HG02798 (cell line): ENCODE measurements at regions not wholly inside any gene's neighbourhood (a gene's known extent, or its start where the extent isn't known, plus 50 kb on each side); places are given as distances from the start of the nearest gene placed in this dataset.
"Not testable (repeated sequence)": the region's sequence is repeated elsewhere in the genome, so short reads cannot be mapped to it uniquely, and the experiment has no call there.

Experiments used
- ATAC-seq: cut with Tn5 transposase; IDR thresholded peaks from one replicate; pipeline ENCODE4 v1.9.1; 2021; ENCODE audit warnings: mild to moderate bottlenecking; ENCODE audit not compliant: unreplicated experiment, poor library complexity

DNA sequence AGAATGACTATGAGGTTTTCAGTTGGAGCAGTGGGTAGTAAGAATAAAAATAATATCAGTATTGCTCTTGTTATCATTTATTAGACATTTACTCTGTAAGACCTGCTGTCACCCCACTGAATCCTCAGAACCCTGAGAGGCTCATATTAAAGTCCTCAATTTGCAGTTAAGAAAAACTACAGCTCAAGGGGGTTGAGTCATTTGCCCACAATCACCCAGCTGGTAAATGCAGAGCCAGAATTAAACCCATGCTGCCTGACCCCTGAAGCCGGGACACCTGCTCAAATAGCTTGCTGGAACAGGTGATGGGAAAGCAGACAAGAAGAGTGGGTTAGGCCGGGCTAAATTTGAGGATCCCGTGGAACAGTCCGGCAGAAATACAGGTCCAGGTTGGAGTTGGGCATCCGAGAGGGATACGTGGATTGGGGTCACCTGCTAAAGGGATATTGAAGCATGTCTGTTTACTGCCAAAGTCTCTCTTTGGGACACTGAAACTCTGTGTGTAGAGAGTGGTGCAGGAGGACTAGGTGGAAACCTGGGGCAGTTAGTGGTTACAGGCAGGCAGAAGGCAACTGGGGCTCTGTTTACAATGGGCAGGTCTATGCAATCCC lies 344.1 kb downstream of the CDC5L start:
- no peak for ATAC-seq

DNA sequence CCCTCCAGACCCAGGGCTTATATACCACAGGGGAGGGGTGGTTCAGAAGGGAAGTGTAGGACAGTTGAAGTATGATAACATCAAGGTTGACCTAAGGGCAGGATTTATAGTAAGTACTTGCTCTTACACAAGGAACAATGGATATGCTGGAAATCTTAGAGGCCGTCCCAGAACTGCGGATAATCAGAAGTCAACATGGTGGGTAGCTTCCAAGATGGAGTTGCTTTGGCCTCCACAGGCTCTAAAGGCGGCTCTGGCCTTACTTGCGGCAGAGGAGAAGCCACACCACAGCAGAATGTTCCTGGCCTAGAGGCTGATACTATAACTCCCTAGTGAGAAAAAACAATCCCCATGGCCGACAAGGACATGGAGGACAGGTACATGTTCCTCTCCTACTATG lies 344.7 kb downstream of the CDC5L start:
- no peak for ATAC-seq

DNA sequence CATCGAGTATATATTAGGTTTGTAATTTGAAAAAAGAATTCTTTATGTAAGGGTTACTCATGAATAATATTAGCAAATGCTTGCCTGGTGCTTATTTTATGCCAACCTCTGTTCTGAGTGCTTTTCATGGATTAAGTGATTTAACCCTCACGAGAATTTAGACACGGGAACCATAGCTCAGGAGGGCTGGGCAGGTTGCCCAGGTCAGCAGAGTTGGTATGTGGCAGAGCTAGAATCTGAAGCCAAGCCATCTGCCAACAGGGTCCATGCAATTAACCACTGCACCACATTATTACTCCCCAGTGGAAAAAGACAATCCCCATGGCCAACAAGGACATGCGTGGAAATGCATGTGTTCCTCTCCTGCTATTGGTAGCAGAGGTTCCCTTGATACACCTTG lies 345.6 kb downstream of the CDC5L start:
- ATAC-seq = no peak

DNA sequence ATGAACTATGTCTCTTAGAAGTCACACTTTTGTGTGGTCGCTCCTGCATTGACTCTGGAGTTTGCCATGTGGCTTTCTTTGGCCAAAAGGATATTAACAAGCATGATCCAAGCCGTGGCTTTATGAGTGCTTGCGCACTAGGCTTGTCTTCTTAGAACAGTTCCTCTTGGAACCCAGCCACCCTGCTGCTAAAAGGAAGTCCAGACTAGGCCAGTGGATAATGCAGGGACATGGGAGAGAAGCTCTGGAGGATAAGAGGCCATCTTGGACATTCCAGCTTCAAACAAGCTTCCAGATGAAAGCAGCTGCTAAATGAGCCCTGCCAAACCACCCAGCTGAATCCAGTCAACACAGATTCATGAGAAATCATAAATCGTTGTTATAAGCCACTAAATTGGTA lies 346.4 kb downstream of the CDC5L start:
- no peak for ATAC-seq

DNA sequence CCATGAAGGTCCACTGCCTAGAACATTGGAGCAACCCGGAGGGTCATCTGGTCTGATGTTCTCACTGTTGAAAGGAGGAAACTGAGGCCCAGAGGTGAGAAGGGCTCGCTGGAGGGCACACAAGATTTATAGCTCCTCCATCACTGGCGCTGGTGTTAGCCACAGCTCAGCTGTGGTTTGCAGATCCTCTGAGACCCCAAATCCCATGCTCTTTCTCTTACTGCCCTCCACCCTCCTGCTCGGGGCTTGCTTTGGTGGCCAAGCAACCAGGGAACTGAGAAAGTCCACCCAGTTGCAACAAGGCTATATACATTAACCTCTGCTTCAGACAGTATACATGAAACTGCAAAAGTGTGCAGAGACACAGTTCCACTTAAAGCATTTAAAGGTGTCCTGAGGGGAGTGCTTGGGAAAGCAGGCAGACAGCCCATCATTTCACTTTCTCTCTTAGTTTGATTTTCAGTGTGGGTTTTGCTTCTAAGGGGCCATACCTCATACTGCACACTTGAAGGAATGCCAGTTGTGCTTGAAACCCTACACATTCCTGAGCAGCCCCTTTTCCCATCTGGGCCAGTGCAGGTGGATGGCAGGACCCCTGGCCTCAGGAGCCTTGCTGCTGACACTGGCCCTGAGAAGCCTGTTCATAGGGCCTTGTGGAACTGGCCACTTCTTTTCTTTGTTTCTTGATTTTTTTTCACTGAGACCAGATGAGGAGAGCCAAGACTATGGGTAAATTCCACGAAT lies 347.6 kb downstream of the CDC5L start:
- no peak for ATAC-seq

DNA sequence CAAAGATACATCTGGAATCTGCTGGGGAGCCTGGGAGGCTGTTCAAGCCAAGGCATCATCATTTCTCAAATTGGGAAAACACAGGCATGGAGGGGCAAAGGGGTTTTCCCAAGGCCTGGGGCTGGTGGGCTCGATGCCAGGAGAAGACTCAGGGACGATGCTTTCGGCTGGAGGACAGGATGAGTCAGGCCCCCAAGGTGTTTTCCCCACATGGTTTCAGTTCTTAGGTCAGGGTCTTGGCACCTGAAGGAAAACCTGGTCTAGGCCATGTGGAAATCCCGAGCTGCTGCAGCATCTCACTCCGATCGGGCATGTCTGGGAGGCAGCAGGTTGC lies 348.1 kb downstream of the CDC5L start:
- peak; percentile 58 for ATAC-seq

DNA sequence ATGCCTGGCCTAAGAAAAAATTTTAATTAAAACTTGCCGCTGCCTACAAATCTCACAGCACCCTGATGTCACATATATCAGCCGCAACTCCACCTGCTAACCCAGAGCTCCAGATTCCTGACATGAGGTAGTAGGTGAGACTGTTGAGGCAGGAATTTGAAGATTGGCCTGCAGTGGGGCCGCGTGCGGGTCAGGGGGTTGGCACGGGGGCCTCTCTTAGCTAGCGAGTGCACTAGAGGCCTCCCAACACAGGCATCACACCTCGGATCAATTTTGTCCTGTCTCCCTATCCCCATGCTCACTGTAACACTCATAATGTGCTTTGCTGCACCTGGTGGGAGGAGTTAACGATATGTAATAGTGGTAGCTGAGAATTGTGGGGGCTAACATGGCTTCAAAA lies 349.8 kb downstream of the CDC5L start:
- ATAC-seq = no peak

DNA sequence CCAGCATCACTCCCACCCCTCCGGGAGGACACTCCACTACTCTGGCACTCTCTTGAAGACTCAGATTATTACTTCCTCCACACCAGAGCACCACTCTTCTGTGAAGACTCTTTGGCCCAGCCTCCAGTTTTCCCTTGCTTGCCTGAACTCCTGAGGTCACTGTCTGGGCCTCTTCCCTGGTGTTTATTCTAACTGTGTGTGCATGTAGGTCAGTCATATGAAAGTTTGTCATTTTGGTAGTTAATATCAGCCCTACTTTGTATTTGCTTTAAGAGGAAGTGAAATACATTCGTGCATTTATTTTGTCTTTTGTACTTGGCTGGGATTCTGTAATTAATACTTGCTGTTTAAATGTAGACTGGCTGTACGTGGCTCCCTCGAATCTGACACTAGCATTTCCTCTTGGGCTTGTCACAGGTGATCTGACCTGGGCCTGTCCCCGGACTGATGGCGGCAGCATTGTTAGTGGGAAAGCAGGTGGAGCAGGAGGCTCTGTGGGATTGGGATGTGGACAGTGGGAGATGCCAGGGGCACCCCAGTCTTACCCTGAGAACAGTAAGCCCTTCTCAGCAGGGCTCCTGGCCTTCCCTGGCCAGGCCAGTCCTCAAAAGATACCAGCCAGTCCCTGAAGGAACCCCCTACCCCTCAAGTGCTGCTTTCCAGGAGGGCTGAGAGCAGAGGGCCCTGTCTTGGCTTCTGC lies 350.5 kb downstream of the CDC5L start:
- no peak for ATAC-seq

DNA sequence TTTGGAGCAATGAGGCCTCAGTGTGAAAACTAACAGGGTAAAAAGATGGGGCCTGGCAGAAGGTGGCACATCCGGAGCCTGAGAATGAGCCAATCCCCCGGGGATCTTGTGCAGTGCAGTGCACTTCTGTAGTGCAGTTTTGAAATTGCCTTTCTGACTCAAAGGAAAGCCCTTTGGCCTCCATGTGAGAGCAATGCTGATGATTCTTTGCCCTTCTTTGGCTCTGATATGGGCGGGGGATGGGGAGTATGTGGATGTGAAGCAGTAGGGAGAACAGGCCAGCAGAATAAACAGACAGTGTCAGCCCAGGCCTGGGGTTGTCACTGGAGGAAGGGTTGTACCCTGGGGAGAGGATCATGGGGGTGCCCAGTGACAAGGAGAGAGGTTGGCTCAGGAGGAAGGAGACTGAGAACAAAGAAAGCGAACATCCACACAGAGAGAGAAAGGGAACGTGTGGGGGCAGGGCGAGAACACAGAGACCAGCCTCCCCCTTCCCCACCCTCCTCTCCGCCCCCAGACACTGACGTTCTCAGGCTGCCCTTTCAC lies 351.2 kb downstream of the CDC5L start:
- no peak for ATAC-seq

DNA sequence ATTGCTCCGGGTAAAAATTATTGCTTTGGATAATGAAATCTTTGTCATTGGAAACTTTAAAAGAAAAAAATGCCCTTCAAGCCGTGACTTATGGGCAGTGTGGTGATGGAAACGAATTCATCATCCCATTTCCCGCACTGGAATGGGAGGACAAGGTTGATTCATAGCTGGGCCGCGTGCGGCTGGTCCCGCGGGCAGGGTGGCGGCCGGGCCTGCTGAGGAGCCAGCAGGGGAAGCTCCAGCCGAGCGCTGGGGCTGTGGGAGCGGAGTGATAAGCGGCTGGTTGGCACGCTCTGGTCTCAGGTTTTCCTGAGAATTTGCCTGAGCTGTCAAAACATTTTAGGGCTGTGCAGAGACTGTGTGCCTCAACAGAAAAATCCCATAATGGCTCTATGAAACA lies 351.7 kb downstream of the CDC5L start:
- ATAC-seq = no peak

DNA sequence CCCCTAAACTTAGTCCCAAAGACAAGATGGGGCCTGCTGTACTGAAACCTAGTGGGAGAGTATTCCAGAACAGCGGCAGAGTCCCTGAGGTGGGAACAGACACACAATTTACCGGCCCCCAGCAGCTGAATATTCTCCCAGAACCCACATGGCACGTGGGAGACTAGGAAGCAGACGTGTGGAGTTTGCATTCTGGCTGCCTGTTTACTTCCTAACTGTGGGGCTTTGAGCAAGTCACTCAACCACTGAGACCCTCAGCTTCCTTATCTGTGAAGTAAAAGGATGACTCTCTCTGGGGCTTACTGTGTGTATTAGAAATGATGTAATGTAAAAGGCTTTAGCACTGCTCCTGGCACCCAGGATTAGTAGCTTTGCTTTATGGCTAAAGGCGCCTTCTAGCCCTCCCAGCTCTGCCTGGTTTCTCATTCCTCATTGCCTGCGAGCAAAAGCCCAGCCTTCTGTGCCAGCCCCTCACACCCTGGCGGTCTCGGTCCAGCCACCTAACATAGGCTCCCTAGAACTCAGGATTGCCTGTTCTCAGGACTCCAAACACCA lies 353.1 kb downstream of the CDC5L start:
- no peak for ATAC-seq

DNA sequence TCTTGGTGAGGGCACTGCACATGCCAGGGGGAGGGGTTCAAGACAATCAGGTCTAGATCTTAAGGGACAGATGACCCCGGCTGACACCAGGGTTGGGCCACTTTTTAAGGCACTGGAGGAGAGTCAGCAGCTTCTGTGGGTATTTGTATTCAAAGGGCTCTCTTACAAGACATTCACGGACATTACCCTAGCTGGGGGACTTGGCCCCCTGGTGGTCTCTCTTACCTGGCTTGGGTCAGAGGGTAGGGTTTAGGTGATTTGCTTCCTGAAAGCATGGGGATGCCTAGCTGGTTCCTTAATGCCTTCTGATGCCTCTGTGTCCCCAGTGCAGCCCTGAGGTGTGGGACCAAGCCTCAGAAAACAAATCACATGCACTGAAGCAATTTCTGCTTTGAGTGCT lies 354.7 kb downstream of the CDC5L start:
- no peak for ATAC-seq

DNA sequence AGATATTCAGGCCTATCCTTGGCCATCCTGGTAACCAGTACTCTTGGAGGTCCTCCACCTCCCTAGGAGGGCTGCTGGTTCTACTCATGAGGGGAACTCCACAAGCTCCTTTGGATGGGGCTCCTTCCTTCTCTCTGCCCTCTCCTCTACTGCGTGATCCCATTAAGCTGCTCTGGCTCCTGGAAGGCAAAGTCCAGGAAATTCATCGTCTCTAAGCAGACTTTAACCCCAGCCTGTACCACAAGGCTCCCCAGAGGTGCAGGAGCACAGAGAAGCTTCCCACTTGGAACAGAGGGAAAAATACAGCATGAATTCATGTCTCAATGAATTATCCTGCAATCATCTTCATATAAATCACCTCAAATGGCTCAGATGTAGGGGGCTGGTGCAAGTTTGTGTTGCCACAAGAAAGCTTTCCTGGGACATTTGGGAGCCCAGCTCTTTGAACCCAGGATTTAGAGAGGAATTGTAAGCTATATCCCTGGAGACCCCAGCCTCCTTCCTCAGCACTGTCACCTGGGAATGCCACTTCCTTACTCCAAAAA lies 355.4 kb downstream of the CDC5L start:
- no peak for ATAC-seq

DNA sequence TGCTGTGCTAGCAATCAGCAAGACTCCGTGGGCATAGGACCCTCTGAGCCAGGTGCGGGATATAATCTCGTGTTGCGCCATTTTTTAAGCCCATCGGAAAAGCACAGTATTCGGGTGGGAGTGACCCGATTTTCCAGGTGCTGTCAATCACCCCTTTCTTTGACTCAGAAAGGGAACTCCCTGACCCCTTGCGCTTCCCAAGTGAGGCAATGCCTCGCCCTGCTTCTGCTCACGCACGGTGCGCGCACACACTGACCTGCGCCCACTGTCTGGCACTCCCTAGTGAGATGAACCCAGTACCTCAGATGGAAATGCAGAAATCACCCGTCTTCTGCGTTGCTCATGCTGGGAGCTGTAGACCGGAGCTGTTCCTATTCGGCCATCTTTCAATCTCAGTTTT lies 372.6 kb downstream of the CDC5L start:
- not testable (repeated sequence) for ATAC-seq

DNA sequence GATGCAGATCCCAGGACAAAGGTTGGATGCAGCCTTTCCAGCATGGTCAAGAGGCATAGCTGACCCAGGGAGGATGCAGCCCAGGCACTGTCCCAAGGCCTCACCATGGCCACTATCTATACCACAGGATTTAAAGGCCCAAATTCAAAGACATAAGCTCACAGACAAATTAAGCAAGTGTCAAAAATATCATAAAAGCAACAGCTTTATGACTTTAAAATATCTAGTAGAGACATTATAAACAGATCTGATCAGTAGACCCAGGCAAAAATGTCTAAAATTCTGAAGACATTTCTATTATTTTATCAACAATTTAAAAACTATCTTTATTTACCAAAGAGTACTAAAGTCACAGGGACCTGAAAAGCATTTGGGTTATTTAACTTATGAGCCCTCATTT lies 373.5 kb downstream of the CDC5L start:
- ATAC-seq = no peak

DNA sequence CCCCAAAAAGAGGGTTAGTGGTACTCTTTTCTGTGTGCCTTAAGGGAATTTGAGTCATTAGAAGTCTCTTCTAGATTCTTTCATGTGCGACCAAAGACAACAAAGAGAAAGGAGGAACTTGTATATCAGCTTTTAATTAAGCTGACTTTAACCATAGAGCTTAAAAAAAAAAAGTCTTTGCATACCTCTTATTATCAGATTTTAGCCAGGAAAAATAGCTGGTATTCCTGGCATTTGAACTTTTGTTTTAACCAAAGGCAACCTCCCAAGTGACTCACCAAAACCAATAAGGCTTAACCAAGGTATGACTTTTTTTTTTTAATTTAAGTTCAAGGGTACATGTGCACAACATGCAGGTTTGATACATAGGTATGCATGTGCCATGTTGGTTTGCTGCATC lies 375.0 kb downstream of the CDC5L start:
- no peak for ATAC-seq

DNA sequence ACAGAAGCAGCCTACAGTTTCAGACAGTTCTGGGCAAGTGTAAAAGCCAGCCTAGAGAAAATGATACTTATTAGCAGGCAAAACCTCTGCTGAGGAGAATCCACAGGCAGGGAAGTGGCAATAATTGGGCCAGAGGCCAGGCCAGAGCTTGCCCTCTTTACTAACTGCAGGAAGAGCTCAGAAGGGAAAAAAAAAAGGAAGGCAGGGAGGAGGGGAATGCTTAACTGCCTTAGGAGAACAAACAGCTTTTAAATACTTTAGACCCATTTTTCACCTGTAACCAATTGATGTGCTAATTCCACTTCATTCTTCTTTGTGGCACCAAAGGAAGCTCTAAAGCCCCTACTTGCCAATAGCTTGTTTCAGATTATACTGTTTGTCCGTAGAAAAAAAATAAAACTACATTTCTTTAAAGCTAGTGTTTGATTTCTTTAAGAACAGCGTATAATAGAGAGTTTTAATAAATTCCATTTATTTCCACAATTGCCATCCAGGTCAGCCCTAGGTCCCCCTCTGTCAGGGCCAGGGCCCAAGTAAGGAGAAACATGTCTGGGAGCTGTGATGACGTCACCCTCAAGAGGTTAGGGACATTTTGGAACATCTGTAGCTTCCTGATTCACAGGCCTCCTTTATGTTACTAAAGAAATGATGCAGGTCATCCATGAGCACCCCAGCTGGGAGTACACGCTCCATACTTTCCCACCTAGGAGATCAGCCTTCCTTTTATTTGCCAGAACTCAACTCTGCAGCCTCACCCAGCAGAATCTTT lies 384.3 kb downstream of the CDC5L start:
- ATAC-seq = no peak

DNA sequence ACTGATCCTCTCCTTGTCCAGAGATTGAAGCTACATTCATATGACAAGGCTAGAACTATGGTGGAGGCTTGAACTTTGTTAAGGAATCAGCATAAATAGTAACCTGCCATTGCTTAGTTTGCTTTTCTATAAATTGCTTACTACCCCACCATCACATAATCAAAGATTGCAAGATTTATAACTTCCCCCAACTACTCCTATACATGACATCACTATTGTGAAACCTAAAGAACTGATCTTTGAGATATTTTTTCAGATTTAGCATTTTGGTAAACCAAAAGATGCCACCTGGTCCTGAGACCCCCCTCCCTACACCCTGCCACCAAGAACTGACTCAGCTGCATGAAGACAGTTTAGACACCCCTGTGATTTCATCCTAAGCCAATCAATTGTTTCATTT lies 385.3 kb downstream of the CDC5L start:
- ATAC-seq = no peak

DNA sequence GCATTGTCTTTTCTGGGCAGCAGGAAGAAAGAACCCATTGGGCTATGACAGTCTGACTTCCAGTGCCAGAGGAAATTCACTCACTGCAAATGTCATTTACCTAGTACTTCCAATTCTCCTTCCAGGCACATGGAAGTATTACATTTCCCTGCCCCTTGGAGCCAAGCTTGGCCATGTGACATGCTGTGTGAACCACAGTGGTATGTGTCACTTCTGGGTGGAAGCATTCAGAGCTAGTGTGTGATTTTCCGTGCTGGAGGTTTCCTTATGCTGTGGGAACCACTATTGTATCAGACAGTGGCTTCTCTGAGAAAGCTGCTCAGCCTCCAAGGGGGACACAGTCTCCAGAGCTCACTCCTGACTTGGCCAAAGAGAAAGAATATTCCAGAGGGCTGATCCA lies 387.6 kb downstream of the CDC5L start:
- no peak for ATAC-seq

DNA sequence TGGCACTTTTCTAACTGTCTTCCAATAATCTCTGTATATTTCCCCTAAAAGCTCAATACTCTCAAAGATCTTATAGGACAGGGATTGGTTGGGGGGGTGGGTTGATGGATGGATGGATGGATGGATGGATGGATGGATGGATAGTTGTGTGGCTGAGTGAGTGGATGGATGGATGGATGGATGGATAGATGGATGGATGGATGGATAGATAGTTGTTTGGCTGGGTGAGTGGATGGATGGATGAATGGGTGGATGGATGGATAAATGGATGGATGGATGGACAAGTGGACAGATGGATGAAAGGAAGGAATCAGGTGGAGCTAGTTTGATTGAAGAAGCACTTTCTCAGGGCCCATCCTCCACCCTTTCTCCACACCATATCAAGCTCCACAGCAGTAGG lies 388.8 kb downstream of the CDC5L start:
- ATAC-seq = no peak
